ENCODE measurements at regions not wholly inside any gene's neighbourhood (a gene's known extent, or its start where the extent isn't known, plus 50 kb on each side); places are given as distances from the start of the nearest gene placed in this dataset.

- Mint-ChIP-seq H3K27me3 (ENCODE audit: insufficient read depth) (no peaks in the 10 kb centered on the region), H3K4me3 (no peak overlapping the region), H3K4me1 (peaks cover 20% of the 10 kb centered on the region), H3K27ac (no peak overlapping the region), H3K36me3 (ENCODE audit: low read depth) (no peaks in the 10 kb centered on the region), H3K9me3 (peaks cover 6% of the 10 kb centered on the region)
- Histone ChIP-seq H3K27ac (ENCODE audit: low read depth, low read length) (no peak overlapping the region), H3K4me1 (ENCODE audit: control insufficient read depth, insufficient read depth, low read length) (no peaks in the 10 kb centered on the region), H3K27me3 (ENCODE audit: control insufficient read depth, insufficient read depth, low read length, poor library complexity, severe bottlenecking) (no peaks in the 10 kb centered on the region), H3K4me3 (ENCODE audit: low read length) (no peak overlapping the region), H3K36me3 (ENCODE audit: control insufficient read depth, insufficient read depth, low read length) (no peaks in the 10 kb centered on the region), H3K9ac (ENCODE audit: extremely low read depth, low read length, poor library complexity, severe bottlenecking) (no peak overlapping the region), H3K9me3 (ENCODE audit: control insufficient read depth, low read length) (no peaks in the 10 kb centered on the region)
- no peak for DNase-seq
- TF ChIP-seq, protein P1, sequence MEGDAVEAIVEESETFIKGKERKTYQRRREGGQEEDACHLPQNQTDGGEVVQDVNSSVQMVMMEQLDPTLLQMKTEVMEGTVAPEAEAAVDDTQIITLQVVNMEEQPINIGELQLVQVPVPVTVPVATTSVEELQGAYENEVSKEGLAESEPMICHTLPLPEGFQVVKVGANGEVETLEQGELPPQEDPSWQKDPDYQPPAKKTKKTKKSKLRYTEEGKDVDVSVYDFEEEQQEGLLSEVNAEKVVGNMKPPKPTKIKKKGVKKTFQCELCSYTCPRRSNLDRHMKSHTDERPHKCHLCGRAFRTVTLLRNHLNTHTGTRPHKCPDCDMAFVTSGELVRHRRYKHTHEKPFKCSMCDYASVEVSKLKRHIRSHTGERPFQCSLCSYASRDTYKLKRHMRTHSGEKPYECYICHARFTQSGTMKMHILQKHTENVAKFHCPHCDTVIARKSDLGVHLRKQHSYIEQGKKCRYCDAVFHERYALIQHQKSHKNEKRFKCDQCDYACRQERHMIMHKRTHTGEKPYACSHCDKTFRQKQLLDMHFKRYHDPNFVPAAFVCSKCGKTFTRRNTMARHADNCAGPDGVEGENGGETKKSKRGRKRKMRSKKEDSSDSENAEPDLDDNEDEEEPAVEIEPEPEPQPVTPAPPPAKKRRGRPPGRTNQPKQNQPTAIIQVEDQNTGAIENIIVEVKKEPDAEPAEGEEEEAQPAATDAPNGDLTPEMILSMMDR (conservative IDR thresholded peaks at IDR 0.05) = no peak
Observed at GRCh38 chr4:38273407-38273806, 313.2 kb downstream of the PTTG2 start.

GRCh38 chr4:38275331-38276100 lies 315.3 kb downstream of the PTTG2 start:
- 91% methylated on average over 4 to 5 of the region's 5 CpGs for WGBS, 2 experiments (ENCODE audit: insufficient coverage in 1 of 2, insufficient read length in 1 of 2)
- Histone ChIP-seq H3K4me3 (ENCODE audit: low read length) (no peak overlapping the region), H3K9me3 (ENCODE audit: control insufficient read depth, low read length) (no peaks in the 10 kb centered on the region), H3K36me3 (ENCODE audit: control insufficient read depth, insufficient read depth, low read length) (no peaks in the 10 kb centered on the region), H3K27me3 (ENCODE audit: control insufficient read depth, insufficient read depth, low read length, poor library complexity, severe bottlenecking) (no peaks in the 10 kb centered on the region), H3K27ac (ENCODE audit: low read depth, low read length) (no peak overlapping the region), H3K4me1 (ENCODE audit: control insufficient read depth, insufficient read depth, low read length) (no peaks in the 10 kb centered on the region), H3K9ac (ENCODE audit: extremely low read depth, low read length, poor library complexity, severe bottlenecking) (no peak overlapping the region)
- Mint-ChIP-seq H3K4me3 (no peak overlapping the region), H3K4me1 (peaks cover 33% of the 10 kb centered on the region), H3K9me3 (peaks cover 11% of the 10 kb centered on the region), H3K27me3 (ENCODE audit: insufficient read depth) (no peaks in the 10 kb centered on the region), H3K27ac (no peak overlapping the region), H3K36me3 (ENCODE audit: low read depth) (no peaks in the 10 kb centered on the region)
- DNase-seq = peak; percentile 64
- TF ChIP-seq, protein P1 (conservative IDR thresholded peaks at IDR 0.05) = no peak

- Histone ChIP-seq H3K9me3 (ENCODE audit: control insufficient read depth, low read length) (no peaks in the 10 kb centered on the region), H3K9ac (ENCODE audit: extremely low read depth, low read length, poor library complexity, severe bottlenecking) (no peak overlapping the region), H3K4me3 (ENCODE audit: low read length) (no peak overlapping the region), H3K4me1 (ENCODE audit: control insufficient read depth, insufficient read depth, low read length) (peaks cover 9% of the 10 kb centered on the region), H3K27me3 (ENCODE audit: control insufficient read depth, insufficient read depth, low read length, poor library complexity, severe bottlenecking) (no peaks in the 10 kb centered on the region), H3K27ac (ENCODE audit: low read depth, low read length) (no peak overlapping the region), H3K36me3 (ENCODE audit: control insufficient read depth, insufficient read depth, low read length) (no peaks in the 10 kb centered on the region)
- no peak for DNase-seq
- H3K4me1 Mint-ChIP-seq = peaks cover 49% of the 10 kb centered on the region
- peaks cover 11% of the 10 kb centered on the region for H3K9me3 Mint-ChIP-seq
- H3K27me3 Mint-ChIP-seq (ENCODE audit: insufficient read depth) = no peaks in the 10 kb centered on the region
- H3K27ac Mint-ChIP-seq = no peak overlapping the region
- TF ChIP-seq, protein P1 (conservative IDR thresholded peaks at IDR 0.05) = no peak
- 96 to 100% methylated on average over 4 of the region's 4 CpGs for WGBS, 2 experiments (ENCODE audit: insufficient coverage in 1 of 2, insufficient read length in 1 of 2)
- no peak overlapping the region for H3K4me3 Mint-ChIP-seq
- H3K36me3 Mint-ChIP-seq (ENCODE audit: low read depth) = no peaks in the 10 kb centered on the region
Observed at GRCh38 chr4:38278255-38278654, 318.1 kb downstream of the PTTG2 start.

Data from endodermal cell (in vitro differentiated cells).